ENCODE measurements at regions not wholly inside any gene's neighbourhood (a gene's known extent, or its start where the extent isn't known, plus 50 kb on each side); places are given as distances from the start of the nearest gene placed in this dataset.

DNA sequence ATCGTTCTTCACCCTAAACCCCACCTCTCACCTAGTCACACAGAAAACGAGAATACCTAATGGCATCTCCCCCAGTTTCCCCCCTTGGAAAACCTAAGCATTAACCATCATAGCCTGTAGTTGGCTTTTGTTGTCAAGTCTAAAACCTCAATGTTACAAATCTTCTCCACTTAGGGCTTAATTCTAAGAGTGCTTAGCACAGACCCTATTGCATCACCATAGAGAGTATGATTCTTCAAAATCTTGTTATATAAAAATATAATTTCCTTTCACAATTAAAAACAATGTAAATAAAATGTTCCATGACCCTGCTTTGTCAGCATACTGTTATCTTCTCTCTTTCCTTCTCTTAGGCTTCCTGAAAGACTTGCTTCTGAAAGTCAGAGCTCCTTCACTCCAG, 263.2 kb upstream of the RGS18 start:
- TF ChIP-seq, protein P1, sequence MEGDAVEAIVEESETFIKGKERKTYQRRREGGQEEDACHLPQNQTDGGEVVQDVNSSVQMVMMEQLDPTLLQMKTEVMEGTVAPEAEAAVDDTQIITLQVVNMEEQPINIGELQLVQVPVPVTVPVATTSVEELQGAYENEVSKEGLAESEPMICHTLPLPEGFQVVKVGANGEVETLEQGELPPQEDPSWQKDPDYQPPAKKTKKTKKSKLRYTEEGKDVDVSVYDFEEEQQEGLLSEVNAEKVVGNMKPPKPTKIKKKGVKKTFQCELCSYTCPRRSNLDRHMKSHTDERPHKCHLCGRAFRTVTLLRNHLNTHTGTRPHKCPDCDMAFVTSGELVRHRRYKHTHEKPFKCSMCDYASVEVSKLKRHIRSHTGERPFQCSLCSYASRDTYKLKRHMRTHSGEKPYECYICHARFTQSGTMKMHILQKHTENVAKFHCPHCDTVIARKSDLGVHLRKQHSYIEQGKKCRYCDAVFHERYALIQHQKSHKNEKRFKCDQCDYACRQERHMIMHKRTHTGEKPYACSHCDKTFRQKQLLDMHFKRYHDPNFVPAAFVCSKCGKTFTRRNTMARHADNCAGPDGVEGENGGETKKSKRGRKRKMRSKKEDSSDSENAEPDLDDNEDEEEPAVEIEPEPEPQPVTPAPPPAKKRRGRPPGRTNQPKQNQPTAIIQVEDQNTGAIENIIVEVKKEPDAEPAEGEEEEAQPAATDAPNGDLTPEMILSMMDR (IDR thresholded peaks at IDR 0.05): no peak
- TF ChIP-seq POLR2AphosphoS5 (IDR thresholded peaks at IDR 0.05; ENCODE audit: low read depth, low read length) (no peak), TCF7L2 (IDR thresholded peaks at IDR 0.05; ENCODE audit: low read depth, low read length) (no peak)
- TF ChIP-seq, protein P2, sequence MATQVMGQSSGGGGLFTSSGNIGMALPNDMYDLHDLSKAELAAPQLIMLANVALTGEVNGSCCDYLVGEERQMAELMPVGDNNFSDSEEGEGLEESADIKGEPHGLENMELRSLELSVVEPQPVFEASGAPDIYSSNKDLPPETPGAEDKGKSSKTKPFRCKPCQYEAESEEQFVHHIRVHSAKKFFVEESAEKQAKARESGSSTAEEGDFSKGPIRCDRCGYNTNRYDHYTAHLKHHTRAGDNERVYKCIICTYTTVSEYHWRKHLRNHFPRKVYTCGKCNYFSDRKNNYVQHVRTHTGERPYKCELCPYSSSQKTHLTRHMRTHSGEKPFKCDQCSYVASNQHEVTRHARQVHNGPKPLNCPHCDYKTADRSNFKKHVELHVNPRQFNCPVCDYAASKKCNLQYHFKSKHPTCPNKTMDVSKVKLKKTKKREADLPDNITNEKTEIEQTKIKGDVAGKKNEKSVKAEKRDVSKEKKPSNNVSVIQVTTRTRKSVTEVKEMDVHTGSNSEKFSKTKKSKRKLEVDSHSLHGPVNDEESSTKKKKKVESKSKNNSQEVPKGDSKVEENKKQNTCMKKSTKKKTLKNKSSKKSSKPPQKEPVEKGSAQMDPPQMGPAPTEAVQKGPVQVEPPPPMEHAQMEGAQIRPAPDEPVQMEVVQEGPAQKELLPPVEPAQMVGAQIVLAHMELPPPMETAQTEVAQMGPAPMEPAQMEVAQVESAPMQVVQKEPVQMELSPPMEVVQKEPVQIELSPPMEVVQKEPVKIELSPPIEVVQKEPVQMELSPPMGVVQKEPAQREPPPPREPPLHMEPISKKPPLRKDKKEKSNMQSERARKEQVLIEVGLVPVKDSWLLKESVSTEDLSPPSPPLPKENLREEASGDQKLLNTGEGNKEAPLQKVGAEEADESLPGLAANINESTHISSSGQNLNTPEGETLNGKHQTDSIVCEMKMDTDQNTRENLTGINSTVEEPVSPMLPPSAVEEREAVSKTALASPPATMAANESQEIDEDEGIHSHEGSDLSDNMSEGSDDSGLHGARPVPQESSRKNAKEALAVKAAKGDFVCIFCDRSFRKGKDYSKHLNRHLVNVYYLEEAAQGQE (IDR thresholded peaks at IDR 0.05; ENCODE audit: insufficient read depth in 1 of 2, low read depth in 2 of 2, low read length in 1 of 2): no peak
